DMS53 treated with DMSO at 0.1 percent for 48 hours (cell line): ENCODE measurements at regions not wholly inside any gene's neighbourhood (a gene's known extent, or its start where the extent isn't known, plus 50 kb on each side); places are given as distances from the start of the nearest gene placed in this dataset.
"Not testable (repeated sequence)": the region's sequence is repeated elsewhere in the genome, so short reads cannot be mapped to it uniquely, and the experiment has no call there.

ENCODE experiments used
- DNase-seq: peaks from one replicate; lab custom pipeline; 2025; ENCODE audit not compliant: unreplicated experiment; lab: John Stamatoyannopoulos, UW

DNA sequence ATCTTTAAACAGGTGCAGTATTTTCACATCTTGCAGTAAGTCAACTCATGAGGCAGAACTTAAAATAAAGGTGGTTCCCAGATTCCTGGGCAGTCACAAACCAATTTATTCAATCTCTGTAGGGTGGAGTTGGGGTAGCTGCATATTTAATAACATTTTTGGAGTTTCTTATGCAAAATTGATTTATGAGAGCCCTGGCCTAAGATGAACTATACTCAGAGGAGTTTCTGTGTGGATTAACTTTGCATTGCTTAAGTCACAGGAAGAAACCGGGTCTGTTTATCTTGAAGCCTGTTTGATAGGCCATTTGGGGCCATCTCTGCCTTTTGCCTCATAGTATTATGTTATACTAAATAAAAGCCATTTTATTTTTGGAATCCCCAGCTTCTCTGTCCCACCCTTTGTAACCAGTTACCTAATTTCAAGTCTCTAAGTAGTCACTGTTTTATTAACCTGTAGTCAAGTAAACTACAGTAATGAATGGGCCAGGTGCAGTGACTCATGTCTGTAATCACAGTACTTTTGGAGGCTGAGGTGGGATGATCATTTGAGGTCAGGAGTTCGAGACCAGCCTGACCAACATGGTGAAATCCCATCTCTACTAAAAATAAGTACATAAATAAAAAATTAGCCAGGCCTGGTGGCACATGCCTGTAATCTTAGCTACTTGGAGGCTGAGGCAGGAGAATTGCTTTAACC lies 104.4 kb upstream of the FAM3C start:
- DNase-seq, result no peak

DNA sequence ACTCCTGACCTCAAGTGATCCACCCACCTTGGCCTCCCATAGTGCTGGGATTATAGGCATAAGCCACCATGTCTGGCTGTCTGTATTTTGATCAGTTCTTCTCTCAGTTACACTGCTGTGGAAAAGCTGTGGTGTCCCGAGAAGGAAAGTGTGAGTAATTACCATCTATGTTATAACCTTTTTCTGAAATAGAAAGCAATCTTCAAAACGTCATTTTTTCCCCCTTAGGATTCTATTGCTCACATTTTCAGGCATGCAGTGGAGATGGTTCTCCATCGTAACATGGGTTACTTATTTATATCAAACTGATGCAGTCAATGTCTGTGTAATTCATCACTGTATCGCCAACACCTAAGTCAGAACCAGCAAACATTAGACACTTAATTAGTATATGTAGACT lies 103.5 kb upstream of the FAM3C start:
- DNase-seq, result no peak

DNA sequence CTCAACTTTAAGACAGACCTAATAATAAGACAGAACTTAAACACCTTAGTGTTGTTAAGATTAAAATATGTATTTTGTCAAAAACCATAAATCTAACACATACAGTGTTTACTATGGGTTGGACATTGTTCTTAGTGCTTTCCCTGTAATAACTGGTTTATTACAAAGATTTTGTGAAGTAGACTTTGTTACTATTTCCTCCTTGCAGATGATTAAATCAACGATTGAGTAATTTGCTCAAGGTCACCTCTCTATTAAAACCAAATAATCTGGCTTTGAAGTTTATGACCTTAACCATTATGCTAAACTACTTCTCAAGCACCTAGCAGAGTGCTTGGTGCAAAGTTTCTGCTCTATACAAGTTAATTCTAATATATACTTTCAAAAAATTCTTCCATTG lies 102.7 kb upstream of the FAM3C start:
- DNase-seq, result no peak

DNA sequence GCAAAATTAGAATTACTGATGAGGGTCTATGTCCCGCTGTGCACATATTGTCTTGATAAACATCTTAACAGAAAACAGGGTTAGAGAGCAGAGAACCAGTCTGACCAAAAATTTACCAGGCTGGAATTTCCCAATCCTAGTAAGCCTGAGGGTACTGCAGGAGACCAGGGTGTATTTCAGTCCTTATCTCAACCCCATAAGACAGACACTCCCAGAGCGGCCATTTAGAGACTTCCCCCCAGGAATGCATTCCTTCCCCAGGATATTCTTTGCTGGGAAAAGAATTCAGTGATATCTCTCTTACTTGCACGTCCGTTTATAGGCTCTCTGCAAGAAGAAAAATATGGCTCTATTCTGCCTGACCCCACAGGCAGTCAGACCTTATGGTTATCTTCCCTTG lies 101.4 kb upstream of the FAM3C start:
- not testable (repeated sequence) for DNase-seq

GRCh38 chr7:121494516-121494915 lies 98.4 kb upstream of the FAM3C start:
- no peak for DNase-seq

GRCh38 chr7:121493553-121493952 lies 97.4 kb upstream of the FAM3C start:
- no peak for DNase-seq

DNA sequence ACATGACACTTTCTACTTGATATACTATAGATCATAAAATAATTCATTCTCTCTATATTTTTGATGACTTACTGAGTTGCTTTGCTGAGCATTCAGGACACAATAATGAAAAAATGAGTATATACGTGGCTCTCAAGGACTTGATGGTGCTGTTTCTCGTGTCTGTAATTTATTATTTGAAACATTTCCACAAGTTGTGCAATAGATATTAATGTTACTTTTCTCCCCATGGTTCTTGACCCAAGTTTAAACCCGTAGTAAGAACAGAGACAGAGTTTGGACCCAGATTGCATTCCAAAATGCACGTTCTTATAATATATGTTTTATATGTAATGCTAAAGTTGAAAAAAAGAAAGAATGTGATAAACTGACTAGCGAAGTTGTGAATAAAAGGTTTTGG lies 94.2 kb upstream of the FAM3C start:
- DNase-seq, result no peak

DNA sequence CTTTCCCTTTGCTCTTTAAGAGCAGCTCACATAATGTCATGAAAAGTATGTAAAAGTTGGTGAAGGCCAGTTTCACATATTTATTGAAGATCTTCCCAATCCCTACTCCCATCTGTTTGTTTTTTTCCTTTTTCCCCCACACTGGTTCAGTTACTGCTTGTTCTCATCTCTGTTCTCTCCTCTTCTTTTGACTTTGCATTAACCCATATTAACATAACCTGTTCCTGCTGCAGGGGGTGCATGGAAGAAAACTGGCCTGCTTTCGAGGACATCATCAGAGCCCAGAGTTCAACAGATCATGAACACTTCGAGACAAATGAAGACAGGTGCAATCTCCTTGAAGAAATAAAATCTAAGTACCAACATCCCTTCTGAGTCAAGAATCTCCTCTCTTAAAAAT lies 93.3 kb upstream of the FAM3C start:
- no peak for DNase-seq

DNA sequence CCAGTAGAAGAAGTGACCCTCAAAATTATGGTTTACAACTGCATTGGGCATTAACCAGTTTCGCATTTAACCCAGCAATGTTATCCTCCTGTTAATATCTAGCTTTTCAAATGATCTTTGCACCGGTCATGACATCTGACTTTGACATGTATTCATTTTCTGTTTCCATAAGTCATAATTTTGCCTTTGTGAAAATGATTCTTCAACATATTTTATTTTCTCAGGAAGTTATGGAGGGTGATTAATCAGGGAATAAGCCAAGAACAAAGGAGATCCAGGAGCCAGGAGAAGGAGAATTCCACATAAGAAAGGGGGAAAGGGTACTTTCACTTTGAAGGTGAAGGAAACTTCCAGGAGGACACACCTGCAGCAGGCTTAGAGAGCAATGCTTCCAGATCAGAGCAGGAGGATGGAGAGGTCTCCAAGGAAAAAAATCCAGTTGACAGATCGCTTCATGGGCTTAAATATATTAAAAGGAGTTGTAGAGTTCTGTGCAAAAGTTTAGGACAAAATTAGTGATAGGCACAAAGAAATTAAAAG lies 92.1 kb upstream of the FAM3C start:
- DNase-seq, result no peak

DNA sequence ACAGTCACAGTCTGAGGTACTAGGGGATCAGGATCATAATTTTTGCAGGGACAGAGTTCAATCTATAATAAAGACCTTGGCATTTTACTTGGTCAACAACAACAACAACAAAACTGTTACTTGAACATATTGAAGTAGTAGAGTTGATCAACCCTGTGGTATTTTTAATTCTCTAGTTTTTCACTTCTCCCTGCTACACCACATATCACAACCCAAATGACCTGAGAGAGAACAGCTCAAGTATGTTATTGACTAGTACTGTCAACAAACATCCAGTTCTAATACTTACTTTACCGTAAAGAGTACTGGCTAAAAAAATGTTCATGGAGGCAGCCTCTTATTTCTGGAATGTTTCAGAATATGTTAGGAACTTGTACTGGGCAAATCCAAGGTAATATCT lies 90.5 kb upstream of the FAM3C start:
- no peak for DNase-seq

GRCh38 chr7:121485467-121486243 lies 89.5 kb upstream of the FAM3C start:
- no peak for DNase-seq

DNA sequence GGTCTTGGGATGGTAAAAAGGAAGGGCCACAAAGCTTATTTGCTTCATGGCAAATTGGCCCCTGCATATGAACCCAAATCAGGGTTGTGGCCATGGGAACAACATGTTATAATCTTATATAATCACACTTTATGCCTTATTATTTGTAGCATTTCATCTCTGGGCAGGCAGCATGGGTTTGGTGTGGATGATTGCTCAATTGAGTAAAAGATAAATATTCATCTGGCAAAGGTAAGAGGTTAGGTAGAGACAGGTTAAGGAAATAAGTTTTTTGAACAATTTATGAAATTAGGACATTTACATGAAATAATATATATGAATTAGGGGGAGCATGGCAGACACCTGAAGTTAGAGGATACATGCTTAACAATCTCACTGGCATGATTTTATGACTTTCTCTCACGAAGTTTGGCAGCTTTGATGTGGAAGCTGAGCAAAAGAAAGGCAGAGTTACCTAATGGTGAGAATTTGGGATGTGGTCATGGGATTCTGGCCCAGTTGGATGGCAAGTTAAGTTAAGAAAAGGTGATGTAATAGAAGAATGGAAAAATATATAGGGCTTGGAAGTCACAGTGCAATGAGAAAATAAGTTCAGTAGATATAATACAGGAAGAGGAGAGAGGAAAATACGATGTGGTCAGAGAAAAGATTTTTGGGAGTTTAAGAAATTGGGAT lies 88.1 kb upstream of the FAM3C start:
- DNase-seq, result no peak

- DNase-seq, result no peak
Observed at GRCh38 chr7:121480566-121481335, 84.6 kb upstream of the FAM3C start.

GRCh38 chr7:121480058-121480457 lies 84.0 kb upstream of the FAM3C start:
- DNase-seq, result no peak

DNA sequence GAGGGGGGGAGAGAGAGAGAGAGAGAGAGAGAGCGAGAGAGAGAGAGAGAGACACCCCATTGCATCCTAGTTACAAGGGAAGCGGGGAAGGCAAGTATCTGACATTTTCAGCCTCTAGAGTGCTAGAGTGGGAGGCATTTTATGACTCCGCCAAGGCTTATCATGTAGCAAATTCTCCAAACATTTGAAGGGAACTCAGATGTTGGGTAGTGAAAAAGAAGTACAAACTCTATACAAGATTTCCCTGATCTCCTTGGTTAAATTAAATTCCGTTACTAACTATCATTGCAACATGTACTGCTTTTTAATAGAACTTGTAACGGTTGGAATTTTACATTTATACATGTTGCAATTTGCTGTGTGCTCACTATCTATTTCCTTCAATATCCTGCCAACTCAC lies 83.4 kb upstream of the FAM3C start:
- no peak for DNase-seq

DNA sequence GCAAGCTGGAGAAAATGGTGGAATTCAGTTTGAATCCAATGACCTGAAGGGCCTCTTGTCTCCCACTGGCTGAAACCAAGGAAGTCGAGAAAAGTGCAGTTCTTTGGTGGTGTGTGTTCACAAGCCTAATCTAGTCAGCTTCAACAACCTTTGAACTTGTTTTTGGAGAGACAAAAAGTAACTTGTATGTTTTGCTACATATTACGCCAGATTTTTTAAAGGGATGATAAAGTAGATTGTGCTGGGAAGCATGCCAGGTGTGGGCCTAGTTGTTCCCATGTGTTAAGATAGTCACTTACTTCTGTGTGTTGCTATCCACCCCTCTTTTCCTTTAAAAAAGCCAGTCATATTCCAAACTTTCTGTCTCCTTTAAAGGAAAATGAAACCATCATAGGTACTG lies 79.7 kb upstream of the FAM3C start:
- DNase-seq, result no peak

- no peak for DNase-seq
Observed at GRCh38 chr7:121474301-121474673, 78.2 kb upstream of the FAM3C start.

GRCh38 chr7:121473645-121474300 lies 77.7 kb upstream of the FAM3C start:
- no peak for DNase-seq

DNA sequence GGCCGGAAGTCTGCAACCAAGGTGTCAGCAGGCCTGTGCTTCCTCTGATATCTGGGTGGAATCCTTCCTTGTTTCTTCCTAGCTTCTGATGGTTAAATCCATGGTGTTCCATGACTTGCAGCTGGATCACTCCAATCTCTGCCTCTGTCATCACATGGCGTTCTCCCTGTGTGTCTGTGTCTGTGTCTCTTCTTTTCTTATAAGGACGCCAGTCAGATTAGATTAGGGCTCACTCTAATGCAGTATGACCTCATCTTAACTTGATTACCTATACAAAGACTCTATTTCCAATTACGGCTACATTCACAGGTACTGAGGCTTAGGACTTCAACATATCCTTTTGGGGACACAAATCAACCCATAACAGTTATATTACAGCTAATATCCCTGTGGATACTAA lies 70.3 kb upstream of the FAM3C start:
- no peak for DNase-seq

- no peak for DNase-seq
Observed at GRCh38 chr7:121459148-121459547, 63.0 kb upstream of the FAM3C start.
